ENCODE measurements at regions not wholly inside any gene's neighbourhood (a gene's known extent, or its start where the extent isn't known, plus 50 kb on each side); places are given as distances from the start of the nearest gene placed in this dataset.
"Not testable (repeated sequence)": the region's sequence is repeated elsewhere in the genome, so short reads cannot be mapped to it uniquely, and the experiment has no call there.

DNA sequence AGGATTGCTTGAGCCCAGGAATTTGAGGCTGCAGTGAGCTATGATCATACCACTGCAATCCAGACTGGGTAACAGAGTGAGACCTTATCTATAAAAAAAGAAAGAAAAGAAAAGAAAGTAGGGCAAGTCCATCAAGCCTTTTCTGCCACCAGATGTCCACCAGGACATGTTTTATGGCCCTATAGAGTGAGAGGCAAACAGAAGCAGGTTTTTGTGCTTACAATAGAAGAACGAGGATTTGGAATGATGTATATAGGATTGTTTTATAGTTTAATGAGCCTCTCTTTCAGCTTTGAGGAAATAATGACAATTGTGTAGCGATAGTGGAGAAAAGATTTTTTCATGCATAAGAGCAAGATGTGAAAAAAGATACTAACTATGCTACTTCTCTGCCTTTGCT lies 480.5 kb downstream of the KLF12 start:
- Mint-ChIP-seq H3K36me3 (ENCODE audit: low read depth) (no peaks in the 10 kb centered on the region), H3K4me1 (no peaks in the 10 kb centered on the region), H3K4me3 (no peak overlapping the region), H3K9me3 (peaks cover 8% of the 10 kb centered on the region), H3K27ac (no peak overlapping the region), H3K27me3 (peaks cover 3% of the 10 kb centered on the region)
- ChIA-PET POLR2A (no interaction called here), CTCF (no interaction called here)
- DNase-seq = no peak

DNA sequence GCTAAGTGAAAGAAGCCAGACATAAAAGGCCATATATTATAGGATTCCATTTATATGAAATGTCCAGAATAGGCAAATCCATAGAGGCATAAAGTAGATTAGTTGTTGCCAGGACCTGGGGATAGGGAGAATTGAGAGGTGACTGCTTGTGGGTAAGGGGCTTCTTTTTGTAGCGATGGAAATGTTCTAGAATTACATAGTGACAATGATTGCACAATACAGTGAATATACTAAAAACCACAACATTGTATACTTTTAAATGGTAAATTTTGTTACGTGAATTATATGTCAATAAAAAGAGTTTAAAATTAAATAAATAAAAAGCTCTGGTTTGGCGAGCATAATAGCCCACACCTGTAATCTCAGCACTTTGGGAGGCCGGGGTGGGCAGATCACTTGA lies 486.8 kb downstream of the KLF12 start:
- Mint-ChIP-seq H3K4me3 (no peak overlapping the region), H3K27me3 (peaks cover 5% of the 10 kb centered on the region), H3K9me3 (peaks cover 20% of the 10 kb centered on the region), H3K27ac (no peak overlapping the region), H3K4me1 (no peaks in the 10 kb centered on the region), H3K36me3 (ENCODE audit: low read depth) (no peaks in the 10 kb centered on the region)
- no peak for DNase-seq
- ChIA-PET POLR2A (no interaction called here), CTCF (no interaction called here)

DNA sequence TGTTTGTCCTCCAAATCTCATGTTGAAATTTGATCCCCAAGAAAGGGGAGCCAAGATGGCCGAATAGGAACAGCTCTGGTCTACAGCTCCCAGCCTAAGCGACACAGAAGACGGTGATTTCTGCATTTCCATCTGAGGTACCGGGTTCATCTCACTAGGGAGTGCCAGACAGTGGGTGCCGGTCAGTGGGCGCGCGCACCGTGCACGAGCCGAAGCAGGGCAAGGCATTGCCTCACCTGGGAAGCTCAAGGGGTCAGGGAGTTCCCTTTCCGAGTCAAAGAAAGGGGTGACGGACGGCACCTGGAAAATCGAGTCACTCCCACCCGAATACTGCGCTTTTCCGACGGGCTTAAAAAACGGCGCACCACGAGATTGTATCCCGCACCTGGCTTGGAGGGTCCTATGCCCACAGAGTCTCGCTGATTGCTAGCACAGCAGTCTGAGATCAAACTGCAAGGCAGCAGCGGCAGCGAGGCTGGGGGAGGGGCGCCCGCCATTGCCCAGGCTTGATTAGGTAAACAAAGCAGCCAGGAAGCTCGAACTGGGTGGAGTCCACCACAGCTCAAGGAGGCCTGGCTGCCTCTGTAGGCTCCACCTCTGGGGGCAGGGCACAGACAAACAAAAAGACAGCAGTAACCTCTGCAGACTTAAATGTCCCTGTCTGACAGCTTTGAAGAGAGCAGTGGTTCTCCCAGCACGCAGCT lies 493.6 kb downstream of the KLF12 start:
- H3K4me3 Mint-ChIP-seq; H3K27me3 Mint-ChIP-seq; H3K4me1 Mint-ChIP-seq; H3K36me3 Mint-ChIP-seq (ENCODE audit: low read depth); CTCF ChIA-PET; H3K9me3 Mint-ChIP-seq; DNase-seq; POLR2A ChIA-PET: not testable (repeated sequence)
- H3K27ac Mint-ChIP-seq = peak overlapping the region; percentile 20

DNA sequence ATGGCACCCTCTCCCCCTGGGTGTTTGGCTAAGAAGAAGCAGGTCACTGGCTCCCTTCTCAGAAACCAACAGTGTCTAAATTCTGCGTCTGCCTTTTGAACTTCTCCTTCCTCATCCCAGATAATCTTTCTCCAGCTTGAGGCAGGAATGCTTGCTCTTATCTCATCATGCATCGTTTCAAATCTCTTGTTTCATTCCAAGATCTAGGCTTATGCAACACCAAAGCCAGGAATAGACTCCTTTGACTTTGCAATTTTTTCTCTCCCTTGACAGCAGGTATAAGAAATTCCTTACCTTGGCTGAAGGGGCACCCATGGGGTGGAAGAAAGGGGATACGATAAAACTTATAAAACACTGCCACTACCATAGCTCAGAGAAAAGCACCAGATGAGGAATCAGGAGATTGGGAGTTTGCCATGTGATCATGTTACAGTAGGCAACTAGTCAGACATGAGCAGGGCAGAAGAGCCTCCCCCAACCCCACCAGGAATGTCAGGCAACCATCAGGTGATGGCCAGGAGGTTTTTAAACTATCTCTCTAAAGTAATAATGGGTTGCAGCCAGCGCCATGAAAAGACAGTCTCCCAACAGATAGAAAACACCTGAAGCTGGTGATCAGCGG lies 498.9 kb downstream of the KLF12 start:
- H3K27me3 Mint-ChIP-seq = no peaks in the 10 kb centered on the region
- POLR2A ChIA-PET = no interaction called here

DNA sequence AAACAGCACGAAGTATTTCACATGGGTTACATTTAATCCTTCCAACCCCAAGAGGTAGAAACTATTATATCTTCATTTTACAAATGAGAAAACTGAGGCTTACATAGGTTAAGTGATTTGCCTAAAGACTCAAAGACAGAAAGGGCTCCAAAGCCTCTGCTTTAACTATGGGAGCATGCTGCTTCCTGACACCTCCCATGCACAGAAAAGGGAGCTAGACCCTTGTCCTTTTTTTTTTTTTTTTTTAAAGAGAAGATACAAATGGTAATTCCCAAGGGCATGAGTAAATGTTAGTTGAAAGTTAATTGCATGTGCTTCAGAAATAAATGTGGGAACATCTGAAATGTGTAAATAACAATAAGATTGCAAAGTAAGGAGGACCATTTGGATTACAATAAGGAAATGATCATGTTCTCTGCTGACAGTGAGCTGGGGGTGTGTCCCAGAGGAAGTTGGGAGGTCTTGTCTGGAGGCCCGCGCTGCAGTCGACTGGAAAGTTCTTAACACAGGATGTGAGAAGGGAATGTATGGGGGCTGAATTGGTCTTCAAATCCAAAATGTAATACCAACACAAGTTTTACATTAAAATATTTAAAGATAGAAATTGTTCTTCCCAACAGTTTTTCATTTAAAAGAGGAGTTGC lies 500.3 kb downstream of the KLF12 start:
- Mint-ChIP-seq H3K27ac (no peak overlapping the region), H3K4me1 (peaks cover 15% of the 10 kb centered on the region), H3K27me3 (no peaks in the 10 kb centered on the region), H3K9me3 (peaks cover 2% of the 10 kb centered on the region), H3K4me3 (no peak overlapping the region), H3K36me3 (ENCODE audit: low read depth) (peaks cover 4% of the 10 kb centered on the region)
- ChIA-PET CTCF (no interaction called here), POLR2A (no interaction called here)
- DNase-seq = no peak

More for the DNA sequence above, 498.9 kb downstream of the KLF12 start:
- peaks cover 16% of the 10 kb centered on the region for H3K4me1 Mint-ChIP-seq
- H3K27ac Mint-ChIP-seq = no peak overlapping the region
- peaks cover 2% of the 10 kb centered on the region for H3K9me3 Mint-ChIP-seq
- H3K4me3 Mint-ChIP-seq = no peak overlapping the region
- no peak for DNase-seq
- CTCF ChIA-PET = no interaction called here
- H3K36me3 Mint-ChIP-seq (ENCODE audit: low read depth) = peaks cover under 1% of the 10 kb centered on the region

DNA sequence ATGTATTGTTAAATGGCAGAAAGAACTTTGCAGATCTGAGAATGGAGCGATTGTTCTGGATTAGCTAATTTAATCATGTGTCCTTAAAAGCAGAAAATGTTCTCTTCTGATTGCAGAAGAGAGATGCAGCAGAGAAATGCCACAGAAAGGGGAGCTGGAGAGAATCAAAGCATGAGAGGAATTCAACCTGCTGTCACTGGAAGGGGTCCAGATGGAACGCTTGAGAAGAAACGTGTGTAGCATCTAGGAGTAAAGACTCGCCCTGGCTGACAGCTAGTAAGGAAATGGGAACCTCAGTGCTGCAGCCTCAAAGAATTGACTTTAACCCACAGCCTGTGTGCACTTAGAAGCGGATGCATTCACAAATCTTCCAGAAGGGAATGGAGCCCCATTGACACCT lies 502.8 kb downstream of the KLF12 start:
- ChIA-PET POLR2A (no interaction called here), CTCF (interaction anchor here (0.6 kb wide), 1 partner anchor 866 kb away, joined by 3 read pairs; no protein-coding TSS in a partner anchor)
- Mint-ChIP-seq H3K9me3 (peaks cover 4% of the 10 kb centered on the region), H3K4me1 (peaks cover 24% of the 10 kb centered on the region), H3K27me3 (no peaks in the 10 kb centered on the region), H3K4me3 (no peak overlapping the region), H3K36me3 (ENCODE audit: low read depth) (peaks cover 13% of the 10 kb centered on the region), H3K27ac (no peak overlapping the region)
- DNase-seq = no peak

DNA sequence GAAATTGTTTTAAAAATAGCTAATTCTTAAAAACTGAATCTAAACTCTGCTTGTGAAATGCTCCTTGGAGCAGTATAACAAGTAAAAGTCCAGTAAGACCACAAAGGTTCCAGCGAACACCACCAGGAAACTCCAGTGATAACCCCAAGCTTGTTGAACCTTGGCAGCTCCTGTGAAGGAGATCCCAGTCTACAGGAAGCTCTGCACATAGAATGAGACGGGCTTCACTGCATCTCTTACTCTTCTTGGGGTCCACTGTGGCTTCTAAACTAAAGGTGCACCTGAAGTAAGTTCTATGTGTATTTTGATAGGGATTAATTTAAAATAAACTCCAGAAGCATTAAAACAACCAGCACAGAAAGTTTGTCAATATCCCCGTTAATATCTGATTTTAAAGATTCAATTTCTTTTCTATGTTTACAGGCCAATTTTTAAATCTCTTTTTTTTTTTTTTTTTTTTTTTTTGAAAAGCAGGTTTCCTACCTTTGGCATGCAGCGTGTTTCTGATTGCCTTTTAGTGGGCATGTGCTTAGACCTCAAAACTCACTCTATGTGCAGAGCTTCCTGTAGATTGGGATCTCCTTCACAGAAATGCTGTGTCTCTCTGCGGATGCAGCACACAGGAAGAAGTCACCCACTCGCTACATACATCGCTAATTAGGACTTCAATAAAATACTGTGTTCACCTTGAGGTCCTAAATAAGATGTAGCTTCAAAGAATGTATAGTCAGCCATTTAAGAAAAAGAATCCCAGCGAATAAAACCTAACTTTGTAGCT lies 508.5 kb downstream of the KLF12 start:
- H3K4me3 Mint-ChIP-seq = peak overlapping the region; percentile 22

DNA sequence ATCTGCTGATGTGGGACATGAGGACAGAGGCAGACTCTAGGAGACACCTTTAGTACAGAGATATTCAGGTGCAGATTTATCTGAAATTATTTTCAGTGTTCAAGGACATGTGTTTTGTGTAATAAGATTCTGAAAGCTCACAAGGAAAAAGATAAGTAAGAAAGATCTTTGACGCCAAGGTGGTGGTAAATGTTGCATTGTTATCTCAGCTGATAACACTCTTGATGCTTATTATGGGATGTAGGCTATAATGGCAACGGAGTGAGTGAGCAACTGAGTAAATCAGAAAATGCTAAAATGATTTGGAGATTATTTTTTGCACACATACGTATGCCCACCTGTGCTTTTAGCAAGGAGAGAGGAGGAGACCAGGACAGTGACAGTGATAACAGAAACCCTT lies 510.9 kb downstream of the KLF12 start:
- Mint-ChIP-seq H3K36me3 (ENCODE audit: low read depth) (peaks cover 22% of the 10 kb centered on the region), H3K27me3 (peaks cover 1% of the 10 kb centered on the region), H3K4me1 (peaks cover 61% of the 10 kb centered on the region), H3K27ac (no peak overlapping the region), H3K9me3 (peaks cover 12% of the 10 kb centered on the region), H3K4me3 (no peak overlapping the region)
- ChIA-PET POLR2A (no interaction called here), CTCF (no interaction called here)
- no peak for DNase-seq

More for the DNA sequence above, 508.5 kb downstream of the KLF12 start:
- Mint-ChIP-seq H3K4me1 (peaks cover 57% of the 10 kb centered on the region), H3K9me3 (peaks cover 11% of the 10 kb centered on the region), H3K36me3 (ENCODE audit: low read depth) (peaks cover 28% of the 10 kb centered on the region), H3K27ac (peak overlapping the region; percentile 85), H3K27me3 (no peaks in the 10 kb centered on the region)
- POLR2A ChIA-PET = no interaction called here
- peak; percentile 72 for DNase-seq
- CTCF ChIA-PET = interaction anchor here (1.4 kb wide), 1 partner anchor 12 kb away, joined by 3 read pairs; no protein-coding TSS in a partner anchor

DNA sequence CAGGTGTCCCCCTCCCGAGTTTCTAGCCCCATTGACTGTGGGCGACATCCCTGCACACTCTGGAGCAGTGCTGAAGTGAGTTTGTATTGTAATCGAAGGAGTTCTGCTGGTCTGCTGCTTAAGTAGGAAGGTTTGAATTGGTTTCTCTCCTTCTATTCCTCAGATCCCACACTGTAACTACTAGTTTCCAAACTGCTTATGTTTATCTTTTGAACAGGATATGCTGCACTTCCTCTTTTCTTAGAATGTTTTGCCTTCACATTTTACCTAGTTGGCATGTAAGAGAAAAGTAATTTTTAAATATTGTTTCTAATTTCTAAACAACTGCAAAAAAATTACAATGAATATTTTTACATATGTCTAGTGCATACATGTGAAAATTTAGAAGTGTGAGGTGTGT lies 511.8 kb downstream of the KLF12 start:
- no peak overlapping the region for H3K4me3 Mint-ChIP-seq
- H3K27me3 Mint-ChIP-seq = peaks cover 5% of the 10 kb centered on the region
- peaks cover 12% of the 10 kb centered on the region for H3K9me3 Mint-ChIP-seq
- ChIA-PET CTCF (interaction anchor here (0.6 kb wide), 1 partner anchor 64 kb away, joined by 3 read pairs; no protein-coding TSS in a partner anchor), POLR2A (no interaction called here)
- DNase-seq = no peak
- H3K36me3 Mint-ChIP-seq (ENCODE audit: low read depth) = peaks cover 19% of the 10 kb centered on the region
- peak overlapping the region; percentile 80 for H3K27ac Mint-ChIP-seq
- peaks cover 59% of the 10 kb centered on the region for H3K4me1 Mint-ChIP-seq

DNA sequence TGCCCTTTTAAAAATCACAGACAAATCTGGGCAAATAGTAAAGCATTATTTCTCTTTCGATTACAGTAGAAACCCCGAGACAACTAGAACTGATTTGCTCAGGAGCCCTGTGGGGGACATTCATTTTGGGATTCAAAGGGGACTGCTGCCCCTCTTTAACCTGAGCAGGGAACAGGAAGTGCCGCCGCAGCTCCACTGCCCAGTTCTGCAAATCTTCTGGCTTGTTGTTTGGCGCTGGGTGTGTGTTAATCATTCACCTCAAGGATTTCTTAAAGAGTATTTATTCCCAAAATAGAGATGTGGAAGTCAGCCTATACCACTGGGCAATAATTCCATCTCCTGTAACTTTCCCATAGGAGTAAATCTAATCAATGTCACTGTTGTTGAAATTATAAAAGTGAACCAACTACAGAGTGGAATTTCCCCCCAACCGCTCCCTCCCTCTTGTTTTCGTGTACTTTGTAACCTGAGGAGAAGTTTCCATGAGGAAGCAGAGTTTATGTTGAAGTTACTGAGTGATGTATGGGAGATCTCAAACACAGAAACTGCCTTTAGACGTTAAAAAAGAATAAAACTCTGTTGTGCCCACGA lies 515.8 kb downstream of the KLF12 start:
- Mint-ChIP-seq H3K27ac (no peak overlapping the region), H3K36me3 (ENCODE audit: low read depth) (peaks cover 11% of the 10 kb centered on the region), H3K9me3 (peaks cover 12% of the 10 kb centered on the region), H3K27me3 (peaks cover 9% of the 10 kb centered on the region), H3K4me3 (no peak overlapping the region), H3K4me1 (peaks cover 28% of the 10 kb centered on the region)
- no peak for DNase-seq
- CTCF ChIA-PET = interaction anchor here (0.6 kb wide), 1 partner anchor 1002 kb away, joined by 3 read pairs; no protein-coding TSS in a partner anchor
- POLR2A ChIA-PET = no interaction called here

DNA sequence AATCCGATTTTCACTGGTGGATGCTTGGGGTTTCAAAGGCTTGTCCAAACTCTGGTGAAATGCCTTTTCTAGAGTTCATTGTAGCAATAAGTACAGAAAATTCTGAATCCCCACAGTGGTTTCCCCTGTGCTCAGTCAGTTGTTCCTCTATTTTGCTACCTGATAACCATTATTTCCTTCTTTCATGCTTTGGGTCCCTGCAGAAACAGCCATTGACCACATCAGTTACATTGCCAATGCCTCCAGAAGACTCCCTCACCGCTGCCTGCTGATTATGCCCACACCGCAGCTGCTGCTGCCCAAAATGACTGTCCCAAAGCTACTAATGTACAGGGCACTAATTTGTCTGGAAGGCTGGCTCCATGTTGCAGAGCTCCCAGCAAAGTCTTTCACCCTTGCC lies 517.3 kb downstream of the KLF12 start:
- Mint-ChIP-seq H3K9me3 (peaks cover 13% of the 10 kb centered on the region), H3K27me3 (peaks cover 9% of the 10 kb centered on the region), H3K27ac (no peak overlapping the region), H3K4me1 (peaks cover 17% of the 10 kb centered on the region), H3K36me3 (ENCODE audit: low read depth) (peaks cover 7% of the 10 kb centered on the region), H3K4me3 (no peak overlapping the region)
- no peak for DNase-seq
- ChIA-PET CTCF (no interaction called here), POLR2A (no interaction called here)

DNA sequence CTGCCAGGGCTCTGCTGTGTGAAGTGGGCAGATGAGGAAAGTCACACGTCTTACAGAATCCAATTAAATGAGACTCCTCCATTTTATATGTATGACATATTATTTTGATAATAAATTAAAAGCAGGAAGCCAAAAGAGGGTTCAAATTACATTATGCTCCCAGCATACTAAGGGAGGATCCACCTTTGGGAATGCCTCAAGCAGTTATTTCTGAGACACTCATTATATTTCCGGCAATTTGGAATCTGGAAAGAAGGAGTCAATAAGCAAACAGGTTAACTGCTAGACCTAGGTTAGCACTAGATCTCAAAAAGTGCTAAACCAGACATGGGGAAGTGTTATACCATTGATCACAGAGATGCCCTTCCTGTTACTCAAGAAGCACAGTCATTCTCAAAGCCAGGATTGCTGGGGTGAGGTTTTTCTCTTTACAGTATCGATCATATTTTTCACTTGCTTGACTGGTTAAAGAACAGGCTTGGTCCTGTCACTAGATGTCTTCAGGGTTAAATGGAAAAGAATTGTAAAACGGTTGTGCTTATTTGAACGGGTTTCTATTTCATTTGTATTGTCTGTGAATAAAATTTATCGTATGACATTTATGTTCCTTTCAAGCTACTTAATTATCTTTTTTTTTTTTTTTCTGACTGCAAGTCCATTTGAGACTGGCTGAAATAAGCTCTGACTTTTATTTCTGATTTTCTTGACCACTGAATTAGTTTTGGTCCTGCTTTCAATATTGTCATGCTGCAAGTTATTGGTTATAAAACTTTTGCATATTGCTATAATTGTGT lies 523.2 kb downstream of the KLF12 start:
- DNase-seq = no peak
- H3K27ac Mint-ChIP-seq = no peak overlapping the region
- ChIA-PET CTCF (no interaction called here), POLR2A (interaction anchor here (0.6 kb wide), 1 partner anchor 431 kb away, joined by 7 read pairs; no protein-coding TSS in a partner anchor)
- H3K36me3 Mint-ChIP-seq (ENCODE audit: low read depth) = no peaks in the 10 kb centered on the region
- peaks cover 8% of the 10 kb centered on the region for H3K4me1 Mint-ChIP-seq
- H3K9me3 Mint-ChIP-seq = peaks cover 5% of the 10 kb centered on the region
- peaks cover 2% of the 10 kb centered on the region for H3K27me3 Mint-ChIP-seq
- H3K4me3 Mint-ChIP-seq = no peak overlapping the region

All from activated CD4-positive, alpha-beta T cell treated with anti-CD3 and anti-CD28 coated beads, Interleukin-2, amount 10 ng/mL, durations not matched to agents 7 days and 5 days (primary cell).